ENCODE measurements at regions not wholly inside any gene's neighbourhood (a gene's known extent, or its start where the extent isn't known, plus 50 kb on each side); places are given as distances from the start of the nearest gene placed in this dataset.

- H3K27ac Mint-ChIP-seq: no peak overlapping the region
- intact Hi-C loops (cut with micrococcal nuclease): no loop called here
- TF ChIP-seq CTCF (IDR thresholded peaks at IDR 0.05): no peak
- CTCF ChIA-PET: no interaction called here
- DNase-seq: no peak
- POLR2A ChIA-PET: no interaction called here
- no peaks in the 10 kb centered on the region for H3K4me1 Mint-ChIP-seq
- H3K9me3 Mint-ChIP-seq: no peaks in the 10 kb centered on the region
- H3K36me3 Mint-ChIP-seq (ENCODE audit: low read depth): no peaks in the 10 kb centered on the region
- H3K27me3 Mint-ChIP-seq: no peaks in the 10 kb centered on the region
- no peak overlapping the region for H3K4me3 Mint-ChIP-seq
- ATAC-seq (ENCODE audit: low read depth): no peak
These were observed 558.7 kb upstream of the TNP1 start for GRCh38 chr2:217418544-217418943.

GRCh38 chr2:217418090-217418489 lies 558.2 kb upstream of the TNP1 start:
- H3K27me3 Mint-ChIP-seq: no peaks in the 10 kb centered on the region
- DNase-seq: no peak
- ChIA-PET CTCF (no interaction called here), POLR2A (no interaction called here)
- H3K9me3 Mint-ChIP-seq: no peaks in the 10 kb centered on the region
- no peaks in the 10 kb centered on the region for H3K36me3 Mint-ChIP-seq (ENCODE audit: low read depth)
- no peak for TF ChIP-seq CTCF (IDR thresholded peaks at IDR 0.05)
- no peak for ATAC-seq (ENCODE audit: low read depth)
- no peak overlapping the region for H3K4me3 Mint-ChIP-seq
- no peaks in the 10 kb centered on the region for H3K4me1 Mint-ChIP-seq
- no peak overlapping the region for H3K27ac Mint-ChIP-seq
- intact Hi-C loops (cut with micrococcal nuclease): no loop called here

- intact Hi-C loops (cut with micrococcal nuclease): no loop called here
- ChIA-PET CTCF (no interaction called here), POLR2A (no interaction called here)
- no peaks in the 10 kb centered on the region for H3K4me1 Mint-ChIP-seq
- no peaks in the 10 kb centered on the region for H3K36me3 Mint-ChIP-seq (ENCODE audit: low read depth)
- no peak overlapping the region for H3K27ac Mint-ChIP-seq
- ATAC-seq (ENCODE audit: low read depth): no peak
- peaks cover 4% of the 10 kb centered on the region for H3K27me3 Mint-ChIP-seq
- H3K9me3 Mint-ChIP-seq: no peaks in the 10 kb centered on the region
- H3K4me3 Mint-ChIP-seq: no peak overlapping the region
- DNase-seq: no peak
- no peak for TF ChIP-seq CTCF (IDR thresholded peaks at IDR 0.05)
These were observed 557.7 kb upstream of the TNP1 start for GRCh38 chr2:217417536-217417935.

- intact Hi-C loops (cut with micrococcal nuclease): no loop called here
- H3K27me3 Mint-ChIP-seq: peaks cover 4% of the 10 kb centered on the region
- H3K27ac Mint-ChIP-seq: no peak overlapping the region
- ChIA-PET POLR2A (no interaction called here), CTCF (no interaction called here)
- DNase-seq (no peak), ATAC-seq (ENCODE audit: low read depth) (no peak)
- H3K4me1 Mint-ChIP-seq: no peaks in the 10 kb centered on the region
- no peak for TF ChIP-seq CTCF (IDR thresholded peaks at IDR 0.05)
- H3K9me3 Mint-ChIP-seq: no peaks in the 10 kb centered on the region
- H3K36me3 Mint-ChIP-seq (ENCODE audit: low read depth): no peaks in the 10 kb centered on the region
- H3K4me3 Mint-ChIP-seq: no peak overlapping the region
These were observed 555.5 kb upstream of the TNP1 start for GRCh38 chr2:217415316-217415715.

- no peaks in the 10 kb centered on the region for H3K36me3 Mint-ChIP-seq (ENCODE audit: low read depth)
- H3K27ac Mint-ChIP-seq: no peak overlapping the region
- peaks cover 4% of the 10 kb centered on the region for H3K27me3 Mint-ChIP-seq
- CTCF ChIA-PET: no interaction called here
- no peak overlapping the region for H3K4me3 Mint-ChIP-seq
- POLR2A ChIA-PET: no interaction called here
- H3K4me1 Mint-ChIP-seq: no peaks in the 10 kb centered on the region
- intact Hi-C loops (cut with micrococcal nuclease): no loop called here
- no peak for DNase-seq
- ATAC-seq (ENCODE audit: low read depth): no peak
- TF ChIP-seq CTCF (IDR thresholded peaks at IDR 0.05): no peak
- no peaks in the 10 kb centered on the region for H3K9me3 Mint-ChIP-seq
These were observed 554.6 kb upstream of the TNP1 start for GRCh38 chr2:217414429-217414828.

All from activated B cell treated with CpG ODN at 0.5 μM for 24 hours (primary cell).